ENCODE measurements at regions not wholly inside any gene's neighbourhood (a gene's known extent, or its start where the extent isn't known, plus 50 kb on each side); places are given as distances from the start of the nearest gene placed in this dataset.

DNA sequence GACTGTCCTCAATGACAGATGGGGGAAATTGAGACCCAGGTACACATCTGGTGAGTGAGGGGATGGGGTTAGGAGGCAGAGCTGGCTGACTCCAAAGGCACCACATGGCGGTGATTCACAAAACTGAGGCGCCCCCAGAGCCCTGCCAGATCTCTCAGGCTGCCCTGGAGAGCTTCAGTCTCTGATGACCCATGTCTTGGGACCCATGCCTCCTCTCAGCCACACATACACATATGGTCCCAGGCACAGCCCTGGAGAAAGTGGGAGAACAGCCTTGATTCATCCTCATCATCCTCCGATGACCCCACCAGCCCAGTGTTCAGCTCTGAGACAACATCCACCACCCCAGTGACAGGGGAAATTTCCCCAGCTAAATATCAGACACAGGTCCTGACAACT is 426.0 kb downstream of the RPS24 start:
- DNase-seq = no peak

GRCh38 chr10:78460204-78460603 is 426.5 kb downstream of the RPS24 start:
- no peaks in the 10 kb centered on the region for H3K9me3 ChIP-seq
- H3K4me3 ChIP-seq = no peak overlapping the region
- H3K4me1 ChIP-seq = peaks cover 2% of the 10 kb centered on the region
- no peak overlapping the region for H3K27ac ChIP-seq
- no peaks in the 10 kb centered on the region for H3K36me3 ChIP-seq (ENCODE audit: low read depth, missing control alignments)
- H3K27me3 ChIP-seq = no peaks in the 10 kb centered on the region
- DNase-seq = no peak
- intact Hi-C loops (cut with DNase I; ENCODE audit: low total_unique reads) = no loop called here
- TF ChIP-seq, protein P1, sequence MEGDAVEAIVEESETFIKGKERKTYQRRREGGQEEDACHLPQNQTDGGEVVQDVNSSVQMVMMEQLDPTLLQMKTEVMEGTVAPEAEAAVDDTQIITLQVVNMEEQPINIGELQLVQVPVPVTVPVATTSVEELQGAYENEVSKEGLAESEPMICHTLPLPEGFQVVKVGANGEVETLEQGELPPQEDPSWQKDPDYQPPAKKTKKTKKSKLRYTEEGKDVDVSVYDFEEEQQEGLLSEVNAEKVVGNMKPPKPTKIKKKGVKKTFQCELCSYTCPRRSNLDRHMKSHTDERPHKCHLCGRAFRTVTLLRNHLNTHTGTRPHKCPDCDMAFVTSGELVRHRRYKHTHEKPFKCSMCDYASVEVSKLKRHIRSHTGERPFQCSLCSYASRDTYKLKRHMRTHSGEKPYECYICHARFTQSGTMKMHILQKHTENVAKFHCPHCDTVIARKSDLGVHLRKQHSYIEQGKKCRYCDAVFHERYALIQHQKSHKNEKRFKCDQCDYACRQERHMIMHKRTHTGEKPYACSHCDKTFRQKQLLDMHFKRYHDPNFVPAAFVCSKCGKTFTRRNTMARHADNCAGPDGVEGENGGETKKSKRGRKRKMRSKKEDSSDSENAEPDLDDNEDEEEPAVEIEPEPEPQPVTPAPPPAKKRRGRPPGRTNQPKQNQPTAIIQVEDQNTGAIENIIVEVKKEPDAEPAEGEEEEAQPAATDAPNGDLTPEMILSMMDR (IDR thresholded peaks at IDR 0.05) = no peak
- TF ChIP-seq POLR2A (IDR thresholded peaks at IDR 0.05) = no peak

More for the DNA sequence above, 426.0 kb downstream of the RPS24 start:
- no peaks in the 10 kb centered on the region for H3K36me3 ChIP-seq (ENCODE audit: low read depth, missing control alignments)
- 89 to 96% methylated on average over 3 of the region's 3 CpGs for WGBS, 2 donors
- H3K27ac ChIP-seq = no peak overlapping the region
- no peaks in the 10 kb centered on the region for H3K27me3 ChIP-seq
- intact Hi-C loops (cut with DNase I; ENCODE audit: low total_unique reads) = no loop called here
- no peak for TF ChIP-seq POLR2A (IDR thresholded peaks at IDR 0.05)
- TF ChIP-seq, protein P1 (IDR thresholded peaks at IDR 0.05) = no peak
- H3K4me1 ChIP-seq = no peaks in the 10 kb centered on the region
- no peak overlapping the region for H3K4me3 ChIP-seq
- no peaks in the 10 kb centered on the region for H3K9me3 ChIP-seq

GRCh38 chr10:78461333-78461732 is 427.7 kb downstream of the RPS24 start:
- WGBS, 2 donors = 91 to 92% methylated on average over 4 of the region's 4 CpGs
- Histone ChIP-seq H3K27me3 (no peaks in the 10 kb centered on the region), H3K27ac (no peak overlapping the region), H3K4me1 (peaks cover 5% of the 10 kb centered on the region), H3K4me3 (no peak overlapping the region), H3K36me3 (ENCODE audit: low read depth, missing control alignments) (no peaks in the 10 kb centered on the region), H3K9me3 (no peaks in the 10 kb centered on the region)
- TF ChIP-seq POLR2A (IDR thresholded peaks at IDR 0.05) = no peak
- TF ChIP-seq, protein P1 (IDR thresholded peaks at IDR 0.05) = no peak
- intact Hi-C loops (cut with DNase I; ENCODE audit: low total_unique reads) = no loop called here
- DNase-seq = no peak

DNA sequence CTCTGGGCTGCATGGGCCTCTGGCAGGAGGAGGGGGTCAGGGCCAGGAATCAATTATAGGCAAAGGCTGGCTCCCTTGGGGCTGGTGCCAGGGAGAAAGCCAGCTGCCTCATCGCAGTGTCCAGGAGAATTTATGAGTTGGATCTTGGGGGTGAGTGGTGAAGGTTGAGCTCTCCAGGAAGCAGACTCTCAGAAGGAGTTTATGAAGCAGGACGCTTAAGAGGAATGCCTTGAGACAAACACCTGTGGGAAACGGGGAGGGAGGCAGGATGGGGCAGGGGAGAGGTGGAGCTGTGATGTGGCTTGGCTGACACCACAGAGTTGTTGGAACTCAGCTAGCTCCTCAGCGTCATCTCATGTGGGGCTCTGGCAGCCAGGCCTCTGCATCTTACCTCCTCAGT is 428.5 kb downstream of the RPS24 start:
- no peak overlapping the region for H3K27ac ChIP-seq
- H3K4me3 ChIP-seq = no peak overlapping the region
- no peak for DNase-seq
- no peaks in the 10 kb centered on the region for H3K36me3 ChIP-seq (ENCODE audit: low read depth, missing control alignments)
- no peaks in the 10 kb centered on the region for H3K27me3 ChIP-seq
- TF ChIP-seq POLR2A (IDR thresholded peaks at IDR 0.05) = no peak
- TF ChIP-seq, protein P1 (IDR thresholded peaks at IDR 0.05) = no peak
- H3K9me3 ChIP-seq = no peaks in the 10 kb centered on the region
- intact Hi-C loops (cut with DNase I; ENCODE audit: low total_unique reads) = no loop called here
- peaks cover 5% of the 10 kb centered on the region for H3K4me1 ChIP-seq
- WGBS, 2 donors = 84 to 86% methylated on average over 4 of the region's 4 CpGs

DNA sequence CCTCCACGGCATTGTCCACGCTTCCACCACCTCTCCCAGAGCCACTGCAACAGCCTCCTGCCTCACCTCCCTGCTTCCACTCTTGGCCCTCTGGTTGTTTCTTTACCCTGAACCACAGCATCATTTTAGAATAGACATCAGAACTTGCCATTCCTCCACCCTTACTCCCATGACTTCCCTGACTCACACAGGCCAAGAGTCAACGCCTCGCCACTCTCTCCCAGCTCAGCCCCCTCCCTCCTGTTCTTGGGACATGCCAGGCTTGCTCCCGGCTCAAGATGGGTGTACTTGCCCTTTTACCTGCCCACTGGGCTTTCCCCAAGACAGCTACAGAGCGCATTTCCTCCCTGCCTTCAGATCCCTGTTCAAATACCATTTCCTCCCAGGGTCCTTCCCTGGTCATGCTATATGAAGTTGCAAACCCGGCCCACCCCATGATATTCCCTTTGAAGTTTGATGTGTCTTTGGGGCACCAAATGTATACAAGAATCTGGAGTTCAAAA is 429.1 kb downstream of the RPS24 start:
- WGBS, 2 donors = 72 to 81% methylated on average over 7 of the region's 7 CpGs
- H3K27ac ChIP-seq = no peak overlapping the region
- no peak for DNase-seq
- TF ChIP-seq, protein P1 (IDR thresholded peaks at IDR 0.05) = no peak
- TF ChIP-seq POLR2A (IDR thresholded peaks at IDR 0.05) = no peak
- H3K4me3 ChIP-seq = no peak overlapping the region
- no peaks in the 10 kb centered on the region for H3K9me3 ChIP-seq
- H3K27me3 ChIP-seq = no peaks in the 10 kb centered on the region
- no peaks in the 10 kb centered on the region for H3K36me3 ChIP-seq (ENCODE audit: low read depth, missing control alignments)
- H3K4me1 ChIP-seq = peaks cover 5% of the 10 kb centered on the region
- intact Hi-C loops (cut with DNase I; ENCODE audit: low total_unique reads) = no loop called here

Data from testis (tissue), 2 donors.